ENCODE measurements at regions not wholly inside any gene's neighbourhood (a gene's known extent, or its start where the extent isn't known, plus 50 kb on each side); places are given as distances from the start of the nearest gene placed in this dataset.

GRCh38 chr3:154764856-154765640, 315.1 kb upstream of the MME start:
- TF ChIP-seq CTCF (IDR thresholded peaks at IDR 0.05) (no peak), POLR2A (IDR thresholded peaks at IDR 0.05) (no peak), POLR2AphosphoS5 (IDR thresholded peaks at IDR 0.05) (no peak), EP300 (IDR thresholded peaks at IDR 0.05) (no peak)

Measured in stomach (tissue), 4 donors.